SK-N-DZ (cell line): ENCODE measurements at regions not wholly inside any gene's neighbourhood (a gene's known extent, or its start where the extent isn't known, plus 50 kb on each side); places are given as distances from the start of the nearest gene placed in this dataset.

Experiments
- DNase-seq: peaks from one replicate; pipeline ENCODE4 v3.0.0-alpha.2; 2015; ENCODE audit warnings: low spot score

GRCh38 chr16:13550254-13550653 lies 369.7 kb upstream of the ERCC4 start:
- DNase-seq: no peak

- no peak for DNase-seq
These were observed 367.6 kb upstream of the ERCC4 start for GRCh38 chr16:13552062-13552959.

GRCh38 chr16:13552960-13553257 lies 367.0 kb upstream of the ERCC4 start:
- no peak for DNase-seq

- DNase-seq: no peak
These were observed 366.4 kb upstream of the ERCC4 start for GRCh38 chr16:13553453-13553985.

- no peak for DNase-seq
These were observed 365.9 kb upstream of the ERCC4 start for GRCh38 chr16:13554005-13554404.

- DNase-seq: no peak
These were observed 365.3 kb upstream of the ERCC4 start for GRCh38 chr16:13554643-13555042.

- DNase-seq: no peak
These were observed 362.5 kb upstream of the ERCC4 start for GRCh38 chr16:13557418-13557817.

- no peak for DNase-seq
These were observed 361.2 kb upstream of the ERCC4 start for GRCh38 chr16:13558752-13559151.

- no peak for DNase-seq
These were observed 360.3 kb upstream of the ERCC4 start for GRCh38 chr16:13559624-13560023.

- DNase-seq: no peak
These were observed 359.8 kb upstream of the ERCC4 start for GRCh38 chr16:13560151-13560550.

- DNase-seq: no peak
These were observed 358.5 kb upstream of the ERCC4 start for GRCh38 chr16:13561291-13562070.

- no peak for DNase-seq
These were observed 351.2 kb upstream of the ERCC4 start for GRCh38 chr16:13568803-13569202.

GRCh38 chr16:13569986-13570385 lies 350.0 kb upstream of the ERCC4 start:
- DNase-seq: no peak

GRCh38 chr16:13571036-13571435 lies 348.9 kb upstream of the ERCC4 start:
- DNase-seq: no peak

GRCh38 chr16:13573903-13574302 lies 346.1 kb upstream of the ERCC4 start:
- DNase-seq: no peak

- no peak for DNase-seq
These were observed 333.9 kb upstream of the ERCC4 start for GRCh38 chr16:13586051-13586450.

GRCh38 chr16:13587181-13587580 lies 332.8 kb upstream of the ERCC4 start:
- no peak for DNase-seq

- no peak for DNase-seq
These were observed 325.1 kb upstream of the ERCC4 start for GRCh38 chr16:13594823-13595222.

- no peak for DNase-seq
These were observed 313.1 kb upstream of the ERCC4 start for GRCh38 chr16:13606804-13607203.

GRCh38 chr16:13607289-13607688 lies 312.7 kb upstream of the ERCC4 start:
- no peak for DNase-seq

- DNase-seq: no peak
These were observed 308.4 kb upstream of the ERCC4 start for GRCh38 chr16:13611596-13611995.

- DNase-seq: no peak
These were observed 307.3 kb upstream of the ERCC4 start for GRCh38 chr16:13612623-13613022.

GRCh38 chr16:13613165-13613564 lies 306.8 kb upstream of the ERCC4 start:
- no peak for DNase-seq
